GM20431 (cell line): ENCODE measurements at regions not wholly inside any gene's neighbourhood (a gene's known extent, or its start where the extent isn't known, plus 50 kb on each side); places are given as distances from the start of the nearest gene placed in this dataset.

Experiments used
- in situ Hi-C: fragments of 300-500 bp; cut with MseI, MboI; formaldehyde crosslinking; loops from one replicate; pipeline ENCODE4 v1.15.0; 2020; ENCODE audit warnings: low sequenced_read_pairs; ENCODE audit not compliant: unreplicated experiment

DNA sequence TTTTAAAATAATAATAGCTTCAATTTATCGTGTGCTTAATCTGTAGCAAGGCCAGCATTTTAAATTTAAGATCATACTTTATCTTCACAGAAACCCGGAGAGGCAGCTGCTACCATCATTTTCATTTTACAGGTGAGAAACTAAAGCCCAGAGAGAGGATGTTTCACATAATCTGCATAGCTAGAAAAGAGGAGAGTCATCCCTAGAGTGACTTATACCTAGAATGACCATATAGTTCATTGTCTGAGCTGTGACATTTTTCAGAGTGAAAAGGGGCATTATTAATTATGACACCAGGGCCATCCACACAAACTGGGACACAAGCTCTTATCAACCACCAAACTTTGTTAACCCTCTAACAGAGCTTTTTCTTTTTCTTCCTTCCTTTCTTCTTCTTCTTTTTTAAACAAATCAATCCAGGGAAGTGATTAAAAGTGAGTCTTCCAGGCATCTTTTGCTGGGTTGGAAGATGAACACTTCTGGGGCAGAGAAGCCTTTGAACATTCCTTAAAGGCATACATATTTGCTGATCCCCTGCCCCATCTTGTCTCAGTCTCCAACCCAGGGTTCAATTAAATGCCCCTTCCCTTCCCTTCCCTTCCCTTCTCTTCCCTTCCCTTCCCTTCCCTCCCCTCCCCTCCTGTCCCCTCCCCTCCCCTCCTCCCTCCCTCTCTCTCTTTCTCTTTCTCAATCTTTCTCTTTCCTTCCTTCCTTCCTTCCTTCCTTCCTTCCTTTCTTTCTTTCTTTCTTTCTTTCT is 272.5 kb upstream of the JAG1 start:
- in situ Hi-C loops, result no loop called here

DNA sequence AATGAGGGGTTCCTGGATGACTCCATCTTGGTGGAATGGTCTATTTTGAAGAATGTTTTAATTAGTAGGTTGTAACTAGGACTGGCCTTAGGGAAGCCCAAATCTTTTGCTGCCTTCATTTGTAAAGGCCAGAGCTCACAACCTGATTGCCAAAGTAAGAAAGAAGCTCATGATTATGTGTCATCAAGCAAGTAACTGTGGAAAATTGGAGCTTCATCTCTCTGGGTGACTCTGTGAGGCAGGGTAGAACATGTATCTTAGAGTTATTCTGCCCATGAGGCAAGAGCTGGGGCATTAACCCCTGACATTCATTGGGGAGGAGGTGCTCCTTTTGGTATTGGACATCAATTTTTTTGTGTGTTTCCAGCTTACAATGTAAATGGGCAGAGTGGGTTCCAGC is 273.9 kb upstream of the JAG1 start:
- in situ Hi-C loops, result no loop called here

DNA sequence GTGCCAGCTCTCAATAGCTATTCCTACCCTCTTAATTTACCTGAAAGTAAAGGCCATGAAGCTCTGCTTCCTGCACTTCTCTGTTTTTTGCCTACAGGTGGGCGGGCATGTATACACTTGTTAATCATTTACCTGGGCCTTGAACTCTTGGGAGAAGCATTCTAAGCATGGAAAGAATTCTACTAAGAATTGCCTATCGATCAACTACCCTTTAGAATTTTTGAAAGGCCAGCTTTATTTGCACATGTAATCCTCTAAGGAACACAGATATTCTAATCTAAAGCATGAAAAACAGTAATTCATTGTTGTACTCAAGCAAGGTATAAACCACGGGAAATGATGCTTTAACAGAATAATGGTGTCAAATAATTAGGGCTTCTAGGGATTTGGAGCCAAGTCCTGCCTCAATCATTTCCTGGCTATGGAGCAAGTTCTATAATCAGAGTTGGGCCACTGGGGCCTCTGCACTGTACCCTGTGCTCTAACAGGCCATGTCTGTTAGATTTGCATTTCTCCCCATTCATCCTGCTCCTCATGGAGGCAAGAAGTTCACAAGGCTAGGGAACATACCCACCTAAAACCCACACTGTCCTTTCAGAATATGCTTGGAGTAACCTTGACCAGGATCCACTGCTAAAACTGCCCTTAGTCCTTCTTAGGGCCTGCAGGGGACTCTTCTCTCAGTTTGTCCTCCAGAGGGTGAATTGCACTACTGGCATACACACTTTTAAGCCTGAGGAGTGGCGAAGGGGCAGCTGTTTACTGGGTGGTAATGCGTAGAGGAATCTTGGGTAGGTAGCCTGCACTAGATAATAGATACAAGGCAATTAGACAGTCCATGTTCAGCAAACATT is 276.4 kb upstream of the JAG1 start:
- in situ Hi-C loops, result no loop called here

DNA sequence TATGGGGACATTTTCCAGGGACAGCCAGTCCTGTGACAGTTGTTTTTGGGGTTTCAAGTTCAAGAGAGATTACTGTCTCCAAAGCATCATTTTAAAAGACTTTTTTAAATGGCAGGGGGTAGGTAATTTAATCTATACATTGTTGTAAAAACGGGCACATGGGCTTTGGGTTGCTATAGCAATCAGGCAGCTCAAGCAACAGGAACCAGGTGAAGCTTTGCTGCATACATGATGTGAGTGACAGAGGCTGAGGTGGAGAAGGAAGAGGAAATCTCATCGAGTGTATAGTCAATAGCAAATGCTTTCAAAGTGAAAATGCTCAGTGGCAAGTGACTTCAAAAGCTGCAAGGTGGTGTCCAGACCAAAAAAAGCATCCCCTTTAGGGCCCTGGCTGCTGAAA is 277.4 kb upstream of the JAG1 start:
- in situ Hi-C loops, result no loop called here

DNA sequence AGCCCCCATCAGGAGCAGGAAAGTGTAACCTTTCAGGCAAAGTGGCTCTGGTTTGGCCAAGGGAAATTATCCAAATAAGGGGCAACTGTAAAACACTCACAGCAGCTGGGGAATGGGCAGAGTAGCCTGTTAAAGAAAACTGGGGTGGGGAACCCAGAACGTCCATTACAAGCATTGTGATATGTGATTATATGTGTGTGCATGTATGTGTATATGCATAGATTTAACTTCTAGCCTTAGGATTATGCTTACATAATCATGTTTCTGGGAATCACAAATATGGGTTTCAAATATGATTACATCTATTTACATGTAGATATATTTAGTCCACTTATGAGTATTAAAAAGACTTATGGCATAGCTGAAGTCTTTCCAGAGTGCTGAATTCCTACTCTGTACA is 278.1 kb upstream of the JAG1 start:
- in situ Hi-C loops, result no loop called here

DNA sequence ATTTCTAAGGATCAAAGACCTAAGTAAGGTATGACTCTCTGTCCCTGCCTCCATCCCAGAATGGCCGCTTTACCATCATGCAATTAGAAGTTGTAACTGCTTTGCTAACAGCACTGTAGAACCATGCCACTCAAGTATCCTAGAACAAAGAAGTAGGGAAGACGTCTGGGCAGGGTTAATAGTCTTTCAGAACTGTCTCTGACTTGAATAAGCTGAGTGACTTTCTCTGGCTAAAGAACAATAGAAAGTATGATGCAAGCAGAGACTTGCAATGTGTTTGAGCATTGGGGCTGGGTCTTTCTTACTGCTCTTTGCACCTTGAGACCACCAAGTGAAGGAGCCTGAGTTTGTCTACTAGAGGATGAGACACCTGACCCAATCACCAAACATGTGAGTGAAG is 279.6 kb upstream of the JAG1 start:
- in situ Hi-C loops, result no loop called here

DNA sequence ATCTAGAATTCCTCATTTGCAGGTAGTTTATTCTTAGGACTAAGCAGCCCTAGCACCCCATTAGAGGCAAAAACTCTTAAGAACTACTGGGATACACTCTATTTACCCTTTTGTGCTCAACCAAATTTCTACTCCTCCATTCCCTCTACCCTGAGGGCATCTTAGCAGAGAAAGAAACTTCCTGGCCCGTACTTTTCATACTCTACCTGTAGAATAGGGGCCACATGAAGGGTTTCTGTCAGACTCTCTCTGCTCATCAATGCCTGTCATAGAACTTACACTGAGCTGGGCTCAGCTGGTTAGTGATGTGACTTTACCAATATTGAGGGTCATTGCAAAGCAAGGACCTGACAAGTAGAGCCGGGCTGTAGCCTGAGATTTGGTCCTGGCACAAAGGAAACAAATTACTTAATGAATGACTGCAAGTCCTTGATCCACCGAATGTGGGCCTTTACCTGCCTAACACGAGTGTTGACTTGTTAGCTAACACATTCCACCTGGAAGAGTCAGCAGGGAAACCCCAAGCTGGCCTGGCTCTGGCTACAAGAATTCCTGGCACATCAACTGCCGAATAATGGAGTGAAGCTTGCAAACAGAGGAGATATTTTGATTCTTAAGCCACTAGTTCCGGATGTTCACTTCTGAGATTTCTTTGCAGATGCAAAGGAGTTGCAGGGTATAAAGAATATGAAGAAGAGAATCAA is 280.5 kb upstream of the JAG1 start:
- in situ Hi-C loops, result no loop called here

DNA sequence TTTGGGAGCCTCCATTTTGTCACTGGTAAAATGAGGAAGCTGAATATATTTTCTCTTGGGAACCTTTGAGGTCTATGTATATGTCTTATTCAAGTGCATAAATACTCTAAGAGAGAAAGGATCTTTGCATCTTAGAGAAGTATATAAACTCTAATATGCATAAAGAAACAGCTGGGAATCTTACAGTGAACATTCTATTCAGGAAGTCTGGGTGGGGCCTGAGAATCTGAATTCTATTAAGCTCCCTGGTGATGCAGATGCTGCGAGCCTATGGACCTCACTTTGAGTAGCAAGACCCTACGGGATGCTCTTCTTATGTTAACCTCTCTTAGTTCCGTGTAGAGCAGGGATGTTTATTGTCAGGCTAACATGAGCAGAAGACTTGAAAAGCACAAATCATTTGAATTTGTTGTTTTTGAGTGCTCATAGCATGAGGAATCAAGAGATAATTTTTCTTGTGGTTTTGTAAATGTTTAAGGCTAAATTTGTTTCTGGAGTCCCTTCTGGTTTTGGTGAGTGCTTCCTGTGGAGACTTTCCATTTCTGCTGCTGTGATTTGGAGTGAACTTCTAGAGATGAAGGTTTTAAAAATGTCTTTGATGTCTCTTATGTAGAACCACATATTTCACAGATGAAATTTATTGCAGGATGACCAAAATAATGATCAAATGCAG is 281.2 kb upstream of the JAG1 start:
- in situ Hi-C loops, result no loop called here

DNA sequence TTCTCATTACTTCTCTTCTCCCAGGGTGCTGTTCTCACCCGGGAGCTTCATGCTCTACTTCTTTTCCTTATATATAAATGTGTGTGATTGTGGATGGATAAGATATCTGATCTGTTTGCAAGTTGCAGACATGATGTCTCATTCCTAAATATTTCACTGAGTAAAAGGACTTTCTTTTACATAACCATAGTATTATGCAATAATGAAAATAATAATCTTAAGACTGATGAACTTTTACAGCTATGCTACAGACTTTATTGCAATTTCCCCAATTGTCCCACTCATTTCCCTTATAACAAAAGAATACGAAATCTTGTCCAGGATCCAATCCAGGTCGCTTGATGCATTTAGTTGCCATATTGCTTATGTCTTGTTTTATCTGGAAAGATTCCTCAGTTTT is 284.5 kb upstream of the JAG1 start:
- in situ Hi-C loops, result no loop called here

DNA sequence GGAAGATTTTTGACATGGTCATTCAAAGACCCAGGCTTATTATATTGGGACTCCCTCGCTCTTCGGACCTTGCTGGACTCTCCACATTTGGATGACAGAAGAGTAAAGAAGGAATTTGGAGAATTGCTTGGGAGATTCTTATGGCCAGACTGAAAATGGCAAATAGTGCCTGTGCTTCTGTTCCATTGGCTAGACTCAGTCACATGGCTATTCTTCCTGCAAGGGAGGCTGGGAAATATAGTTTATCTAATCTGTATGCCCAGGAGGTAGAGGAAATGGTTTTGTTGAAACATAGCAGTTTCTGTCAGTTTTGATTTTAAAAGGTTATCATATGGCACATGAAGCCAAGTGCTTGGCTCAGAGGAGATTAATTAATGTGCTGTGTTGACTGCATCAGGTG is 286.6 kb upstream of the JAG1 start:
- in situ Hi-C loops, result no loop called here

DNA sequence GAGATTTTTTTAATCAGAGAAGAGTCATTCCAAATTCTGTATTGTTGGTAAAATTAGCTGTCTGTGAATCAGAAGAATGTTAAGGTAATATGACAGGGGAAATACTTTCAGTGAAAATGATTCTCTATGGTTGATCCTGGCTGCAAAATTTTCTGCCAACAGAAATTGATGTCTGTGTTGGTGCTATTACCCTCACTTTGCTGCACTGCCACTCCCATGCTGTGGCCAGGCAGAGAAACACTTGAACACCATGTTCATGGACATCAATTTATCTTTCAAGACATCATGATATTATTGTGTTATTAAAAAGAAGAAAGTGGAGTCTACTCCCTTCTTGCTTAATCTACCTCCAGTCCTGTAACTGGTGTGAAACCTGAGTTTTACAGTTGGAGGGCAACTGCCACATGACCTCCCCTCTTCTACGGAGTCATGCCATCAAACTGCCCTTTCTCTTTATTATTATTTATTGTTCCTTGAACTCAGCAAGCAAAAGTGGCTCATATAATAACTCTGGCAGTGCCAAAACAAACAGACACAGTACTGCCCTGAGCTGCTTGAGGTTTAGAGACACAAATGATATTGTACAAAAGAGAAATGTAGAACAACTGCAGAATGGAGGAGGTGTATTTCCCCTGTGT is 288.0 kb upstream of the JAG1 start:
- in situ Hi-C loops, result no loop called here

DNA sequence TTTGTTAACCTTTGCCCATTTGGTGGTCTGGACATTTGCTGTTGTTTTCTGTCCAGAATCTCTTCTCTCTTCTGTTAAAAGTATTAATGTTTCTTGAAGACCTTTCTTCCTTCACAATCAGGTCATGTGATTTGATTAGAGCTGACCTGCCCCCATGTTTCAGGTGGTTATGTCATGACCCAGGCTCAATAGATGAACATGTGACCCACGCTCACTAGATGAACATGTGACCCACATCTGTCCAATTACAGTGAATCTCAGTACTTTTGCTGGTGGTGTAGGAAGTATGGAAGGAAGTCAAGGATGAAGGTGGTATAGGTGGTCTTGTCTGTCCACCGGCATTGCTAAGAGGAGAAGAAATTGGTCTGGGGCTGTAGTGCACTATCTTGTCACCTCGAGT is 289.1 kb upstream of the JAG1 start:
- in situ Hi-C loops, result no loop called here

DNA sequence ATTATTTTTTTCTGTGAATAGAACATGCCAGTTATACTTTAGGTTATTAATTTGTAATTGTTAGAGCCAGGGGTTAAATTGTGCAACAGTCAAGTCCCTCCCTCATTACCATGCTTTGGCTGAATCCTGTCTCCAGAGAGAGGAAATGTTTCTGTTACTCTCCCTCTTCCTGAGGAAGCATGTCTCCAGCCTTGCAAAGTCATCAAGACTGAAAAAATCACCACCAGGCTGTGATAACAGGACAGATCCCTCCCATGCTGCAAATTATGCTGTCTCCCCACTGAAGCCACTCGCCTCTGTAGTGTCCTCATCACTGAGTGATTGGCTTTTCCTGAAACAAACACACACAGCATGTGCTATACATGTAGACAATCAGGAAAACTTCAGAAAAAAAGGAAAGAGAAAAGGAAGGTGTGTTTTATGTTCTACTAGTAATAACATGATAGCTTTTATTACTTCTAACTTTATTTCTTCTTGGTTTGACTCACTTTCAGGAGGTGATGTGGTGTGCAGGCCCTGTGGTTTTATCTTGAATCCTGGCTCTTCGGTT is 290.0 kb upstream of the JAG1 start:
- in situ Hi-C loops, result no loop called here

DNA sequence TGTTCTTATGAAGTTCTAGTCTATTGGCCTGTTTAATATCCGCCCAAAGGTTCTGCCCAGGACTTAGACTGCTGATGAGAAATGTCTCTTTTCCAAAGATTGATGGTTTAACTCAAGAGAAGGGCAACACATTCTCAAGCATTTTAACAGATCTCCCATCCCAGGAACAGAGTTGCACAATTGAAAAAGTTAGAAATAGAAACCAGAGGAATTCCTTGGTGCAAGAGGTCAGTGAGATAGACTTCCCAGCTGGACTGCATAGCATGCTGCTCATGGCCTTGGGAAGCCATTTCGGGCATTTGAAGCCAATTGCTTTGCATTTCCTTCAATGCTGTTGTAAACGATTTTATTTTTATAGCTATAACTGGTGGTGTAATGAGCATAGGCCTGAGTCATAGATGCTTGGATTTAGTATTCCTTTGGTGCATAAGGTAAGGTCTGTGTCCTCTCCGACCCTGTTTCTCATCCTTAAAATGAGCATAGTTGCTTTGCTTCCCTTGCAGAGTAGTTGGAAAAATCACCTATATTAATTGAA is 292.2 kb upstream of the JAG1 start:
- in situ Hi-C loops, result no loop called here

DNA sequence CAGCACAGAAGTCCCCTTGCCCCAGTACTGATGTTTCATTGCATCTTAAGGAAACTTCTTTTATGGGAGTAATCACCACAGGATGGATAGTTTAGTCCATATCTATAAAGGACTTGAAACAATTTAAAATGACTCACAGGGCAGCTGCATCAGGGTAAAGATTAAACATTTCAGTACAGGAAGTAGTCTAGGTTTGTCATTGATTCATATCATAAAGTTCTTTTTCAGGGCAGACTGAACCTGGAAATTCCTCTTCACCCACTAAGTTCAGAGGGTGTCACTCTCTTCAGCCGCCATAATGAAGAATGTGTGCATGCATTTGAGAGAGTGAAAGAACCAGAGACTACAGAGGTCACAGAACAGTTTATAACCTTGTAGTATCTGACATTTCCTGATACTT is 296.3 kb upstream of the JAG1 start:
- in situ Hi-C loops, result no loop called here

DNA sequence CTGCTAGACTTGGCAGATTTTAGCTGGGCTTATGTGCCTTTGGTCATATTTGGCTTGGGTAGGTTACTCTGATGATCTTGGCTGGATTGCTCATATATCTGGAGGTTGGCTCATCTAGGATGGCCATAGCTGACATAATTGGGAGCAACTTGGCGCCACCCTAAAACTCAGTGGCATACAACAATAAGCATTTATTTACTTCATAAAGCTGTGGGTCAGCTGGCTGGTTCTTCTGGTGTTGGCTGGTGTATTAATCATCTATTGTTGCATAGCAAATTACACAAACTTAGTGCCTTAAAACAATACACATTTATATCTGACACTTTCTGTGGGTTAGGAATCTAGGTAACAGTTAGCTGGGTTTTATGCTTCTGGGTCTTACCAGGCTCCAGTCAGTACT is 297.3 kb upstream of the JAG1 start:
- in situ Hi-C loops, result no loop called here

DNA sequence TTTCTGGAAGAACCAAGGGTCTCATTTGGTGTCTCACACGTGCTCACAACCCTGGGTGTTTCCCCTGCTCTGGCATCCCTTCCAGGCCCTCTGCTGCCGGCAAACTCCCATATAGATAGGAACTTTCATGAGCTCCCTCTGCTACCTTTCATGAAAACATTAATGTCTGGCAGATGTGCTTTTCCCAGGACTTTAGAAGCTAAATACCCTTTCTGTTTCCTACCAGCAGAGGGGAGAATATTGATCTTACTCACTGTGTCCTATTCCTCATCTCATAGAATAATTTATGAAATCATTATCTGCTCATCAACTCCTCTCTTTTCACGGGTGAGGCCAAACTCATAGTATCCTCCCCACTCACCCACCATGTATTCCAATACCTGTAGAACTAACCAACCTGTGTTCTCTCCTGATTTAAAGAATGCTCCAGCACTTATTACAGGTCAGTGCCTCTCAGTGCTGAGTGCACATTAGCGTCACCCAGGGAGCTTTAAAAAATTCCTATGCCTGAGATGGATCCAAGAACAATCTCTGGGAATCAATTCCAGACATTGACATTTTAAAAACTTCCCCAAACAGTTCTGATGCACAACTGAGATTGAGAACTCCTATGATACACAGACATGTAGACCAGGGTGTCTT is 298.5 kb upstream of the JAG1 start:
- in situ Hi-C loops, result no loop called here

DNA sequence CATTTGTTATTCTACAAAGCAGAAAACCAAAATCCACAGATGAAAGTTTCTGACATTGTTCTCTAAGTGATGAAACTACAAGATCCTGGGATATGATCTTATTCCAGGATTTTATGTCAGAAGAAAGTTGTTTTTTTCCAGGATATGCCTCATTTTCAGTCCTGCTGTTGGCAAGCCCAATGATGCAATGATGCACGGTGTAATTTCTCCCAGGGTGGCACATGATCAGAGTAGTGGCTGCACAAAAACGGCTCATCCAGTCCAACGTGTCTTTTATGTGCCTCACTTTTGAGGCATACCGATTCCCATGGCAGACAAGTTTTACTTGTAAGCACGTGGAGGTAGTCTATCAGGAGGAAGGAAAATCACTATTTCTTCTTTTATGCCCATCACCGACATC is 302.3 kb upstream of the JAG1 start:
- in situ Hi-C loops, result no loop called here
